ENCODE measurements at regions not wholly inside any gene's neighbourhood (a gene's known extent, or its start where the extent isn't known, plus 50 kb on each side); places are given as distances from the start of the nearest gene placed in this dataset.
"Not testable (repeated sequence)": the region's sequence is repeated elsewhere in the genome, so short reads cannot be mapped to it uniquely, and the experiment has no call there.

DNA sequence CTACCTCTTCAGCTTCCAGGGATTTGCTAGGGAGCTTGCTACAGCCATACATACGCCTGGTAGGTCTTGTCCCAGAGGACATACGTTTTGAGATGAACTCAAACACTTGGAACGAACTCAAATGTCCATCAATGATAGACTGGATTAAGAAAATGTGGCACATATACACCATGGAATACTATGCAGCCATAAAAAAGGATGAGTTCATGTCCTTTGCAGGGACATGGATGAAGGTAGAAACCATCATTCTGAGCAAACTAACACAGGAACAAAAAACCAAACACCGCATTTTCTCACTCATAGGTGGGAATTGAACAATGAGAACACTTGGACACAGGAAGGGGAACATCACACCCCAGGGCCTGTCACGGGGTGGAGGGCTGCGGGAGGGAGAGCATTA, 68.6 kb upstream of the SGK1 start:
- TF ChIP-seq, protein P1, sequence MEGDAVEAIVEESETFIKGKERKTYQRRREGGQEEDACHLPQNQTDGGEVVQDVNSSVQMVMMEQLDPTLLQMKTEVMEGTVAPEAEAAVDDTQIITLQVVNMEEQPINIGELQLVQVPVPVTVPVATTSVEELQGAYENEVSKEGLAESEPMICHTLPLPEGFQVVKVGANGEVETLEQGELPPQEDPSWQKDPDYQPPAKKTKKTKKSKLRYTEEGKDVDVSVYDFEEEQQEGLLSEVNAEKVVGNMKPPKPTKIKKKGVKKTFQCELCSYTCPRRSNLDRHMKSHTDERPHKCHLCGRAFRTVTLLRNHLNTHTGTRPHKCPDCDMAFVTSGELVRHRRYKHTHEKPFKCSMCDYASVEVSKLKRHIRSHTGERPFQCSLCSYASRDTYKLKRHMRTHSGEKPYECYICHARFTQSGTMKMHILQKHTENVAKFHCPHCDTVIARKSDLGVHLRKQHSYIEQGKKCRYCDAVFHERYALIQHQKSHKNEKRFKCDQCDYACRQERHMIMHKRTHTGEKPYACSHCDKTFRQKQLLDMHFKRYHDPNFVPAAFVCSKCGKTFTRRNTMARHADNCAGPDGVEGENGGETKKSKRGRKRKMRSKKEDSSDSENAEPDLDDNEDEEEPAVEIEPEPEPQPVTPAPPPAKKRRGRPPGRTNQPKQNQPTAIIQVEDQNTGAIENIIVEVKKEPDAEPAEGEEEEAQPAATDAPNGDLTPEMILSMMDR (IDR thresholded peaks at IDR 0.05), result not testable (repeated sequence)
- TF ChIP-seq POLR2A (IDR thresholded peaks at IDR 0.05), result not testable (repeated sequence)

Data from prostate gland (tissue), 2 donors.